Naive thymus-derived CD4-positive, alpha-beta T cell (primary cell): ENCODE measurements at regions not wholly inside any gene's neighbourhood (a gene's known extent, or its start where the extent isn't known, plus 50 kb on each side); places are given as distances from the start of the nearest gene placed in this dataset.

ENCODE experiments used
- ATAC-seq: fragments of 150-1000 bp; cut with Tn5 transposase; 2 replicates; pipeline ENCODE4 v1.10.0; 2021; ENCODE audit warnings: mild to moderate bottlenecking, moderate library complexity
- CTCF ChIA-PET: fragments of 350-600 bp; sonication (Branson Sonifier 250); formaldehyde crosslinking; loops from one replicate; lab custom pipeline; 2021; ENCODE audit warnings: antibody characterized with exemption; lab: Charles Lee
- POLR2A ChIA-PET: fragments of 350-600 bp; sonication (Branson Sonifier 250); formaldehyde crosslinking; loops from one replicate; lab custom pipeline; 2021; ENCODE audit warnings: antibody characterized with exemption, inconsistent platforms; lab: Charles Lee
- DNase-seq, 9 donors: peaks; one replicate each; pipeline versions ENCODE4 v3.0.0 to v3.0.0-alpha.2; 2020 to 2022; ENCODE audit warnings: mixed read lengths in 1 of 9
- H3K27ac ChIP-seq: one replicate; pipeline ENCODE4 v1.7.0; 2013; ENCODE audit warnings: mild to moderate bottlenecking, low read depth, low read length, moderate library complexity
- H3K27me3 ChIP-seq, 2 donors: one replicate each; pipeline ENCODE4 v1.7.0; 2013; ENCODE audit warnings: low read length in 2 of 2, mild to moderate bottlenecking in 2 of 2, moderate library complexity in 2 of 2; ENCODE audit not compliant: control insufficient read depth in 2 of 2, insufficient read depth in 2 of 2
- H3K36me3 ChIP-seq, 3 experiments: 1 replicate in 2 of 3; 2 replicates in 1 of 3; pipeline ENCODE4 v1.7.0; 2013; ENCODE audit warnings: low read length in 3 of 3, mild to moderate bottlenecking in 3 of 3, moderate library complexity in 1 of 3; ENCODE audit not compliant: insufficient read depth in 3 of 3, control insufficient read depth in 2 of 3
- H3K4me1 ChIP-seq, 2 donors: one replicate each; pipeline ENCODE4 v1.7.0; 2013; ENCODE audit warnings: low read length in 2 of 2, mild to moderate bottlenecking in 2 of 2, moderate library complexity in 1 of 2; ENCODE audit not compliant: control insufficient read depth in 2 of 2, insufficient read depth in 2 of 2
- H3K4me3 ChIP-seq: 2 replicates; pipeline ENCODE4 v1.7.0; 2013; ENCODE audit warnings: mild to moderate bottlenecking, low read length
- H3K9me3 ChIP-seq, 3 experiments: 1 replicate in 2 of 3; 2 replicates in 1 of 3; pipeline ENCODE4 v1.7.0; 2013; ENCODE audit warnings: low read length in 3 of 3; ENCODE audit not compliant: control insufficient read depth in 2 of 3
- H3K27ac Mint-ChIP-seq, 9 donors: one replicate each; pipeline ENCODE4 v1.8.0; 2020 to 2022; ENCODE audit warnings: mixed read lengths in 9 of 9, mild to moderate bottlenecking in 8 of 9, moderate library complexity in 5 of 9, inconsistent platforms in 2 of 9
- H3K27me3 Mint-ChIP-seq, 5 donors: one replicate each; pipeline ENCODE4 v1.8.0; 2021 to 2022; ENCODE audit warnings: mixed read lengths in 5 of 5, mild to moderate bottlenecking in 1 of 5
- H3K36me3 Mint-ChIP-seq, 5 donors: one replicate each; pipeline ENCODE4 v1.8.0; 2020 to 2022; ENCODE audit warnings: mixed read lengths in 5 of 5, mild to moderate bottlenecking in 3 of 5, inconsistent platforms in 1 of 5
- H3K4me1 Mint-ChIP-seq, 7 donors: one replicate each; pipeline ENCODE4 v1.8.0; 2020 to 2022; ENCODE audit warnings: mixed read lengths in 7 of 7, mild to moderate bottlenecking in 3 of 7, inconsistent platforms in 1 of 7
- H3K4me3 Mint-ChIP-seq, 10 donors: one replicate each; pipeline ENCODE4 v1.8.0; 2020 to 2022; ENCODE audit warnings: mild to moderate bottlenecking in 10 of 10, mixed read lengths in 10 of 10, moderate library complexity in 6 of 10, inconsistent platforms in 2 of 10
- H3K9me3 Mint-ChIP-seq, 11 donors: one replicate each; pipeline ENCODE4 v1.8.0; 2020 to 2022; ENCODE audit warnings: mixed read lengths in 11 of 11, mild to moderate bottlenecking in 4 of 11, inconsistent platforms in 1 of 11, moderate library complexity in 1 of 11
- intact Hi-C, 2 donors: fragments of 100-400 bp; cut with micrococcal nuclease; formaldehyde crosslinking; loops; one replicate each; pipeline ENCODE4 v1.15.1; 2023

GRCh38 chr4:33400504-33400903 is 2680.3 kb downstream of the PCDH7 start:
- no peak for DNase-seq
- Mint-ChIP-seq H3K9me3 (peaks cover 4 to 32% (median 13%) of the 10 kb centered on the region in 11 donors), H3K4me1 (no peaks in the 10 kb centered on the region), H3K4me3 (no peak overlapping the region), H3K27ac (no peak overlapping the region), H3K36me3 (no peaks in the 10 kb centered on the region), H3K27me3 (no peaks in the 10 kb centered on the region)
- intact Hi-C loops = no loop called here
- POLR2A ChIA-PET = no interaction called here
- no peaks in the 10 kb centered on the region for H3K9me3 ChIP-seq
- no peaks in the 10 kb centered on the region for H3K4me1 ChIP-seq
- CTCF ChIA-PET = no interaction called here
- no peak overlapping the region for H3K27ac ChIP-seq
- no peaks in the 10 kb centered on the region for H3K27me3 ChIP-seq
- no peak overlapping the region for H3K4me3 ChIP-seq
- no peak for ATAC-seq
- no peaks in the 10 kb centered on the region for H3K36me3 ChIP-seq

GRCh38 chr4:33407496-33407895 is 2687.3 kb downstream of the PCDH7 start:
- Mint-ChIP-seq H3K4me3 (no peak overlapping the region), H3K36me3 (no peaks in the 10 kb centered on the region), H3K4me1 (no peaks in the 10 kb centered on the region), H3K9me3 (peaks cover 0 to 33% (median 9%) of the 10 kb centered on the region in 11 donors), H3K27me3 (no peaks in the 10 kb centered on the region), H3K27ac (no peak overlapping the region)
- DNase-seq (no peak), ATAC-seq (no peak)
- Histone ChIP-seq H3K27ac (no peak overlapping the region), H3K36me3 (no peaks in the 10 kb centered on the region), H3K9me3 (no peaks in the 10 kb centered on the region), H3K27me3 (no peaks in the 10 kb centered on the region), H3K4me3 (no peak overlapping the region), H3K4me1 (no peaks in the 10 kb centered on the region)
- ChIA-PET CTCF (no interaction called here), POLR2A (no interaction called here)
- intact Hi-C loops = no loop called here

- ChIA-PET POLR2A (no interaction called here), CTCF (no interaction called here)
- Histone ChIP-seq H3K4me1 (no peaks in the 10 kb centered on the region), H3K4me3 (no peak overlapping the region), H3K36me3 (no peaks in the 10 kb centered on the region), H3K27me3 (no peaks in the 10 kb centered on the region), H3K9me3 (no peaks in the 10 kb centered on the region), H3K27ac (no peak overlapping the region)
- no peaks in the 10 kb centered on the region for H3K27me3 Mint-ChIP-seq
- H3K4me1 Mint-ChIP-seq = no peaks in the 10 kb centered on the region
- ATAC-seq (no peak), DNase-seq (no peak)
- H3K9me3 Mint-ChIP-seq = peaks cover 0 to 21% (median 6%) of the 10 kb centered on the region in 11 donors
- no peak overlapping the region for H3K4me3 Mint-ChIP-seq
- intact Hi-C loops = no loop called here
- H3K36me3 Mint-ChIP-seq = no peaks in the 10 kb centered on the region
- no peak overlapping the region for H3K27ac Mint-ChIP-seq
Measured at GRCh38 chr4:33411182-33411581, 2691.0 kb downstream of the PCDH7 start.

GRCh38 chr4:33421887-33422286 is 2701.7 kb downstream of the PCDH7 start:
- Histone ChIP-seq H3K36me3 (no peaks in the 10 kb centered on the region), H3K4me1 (no peaks in the 10 kb centered on the region), H3K9me3 (no peaks in the 10 kb centered on the region), H3K27ac (no peak overlapping the region), H3K4me3 (no peak overlapping the region), H3K27me3 (no peaks in the 10 kb centered on the region)
- ATAC-seq (no peak), DNase-seq (no peak)
- H3K27me3 Mint-ChIP-seq = no peaks in the 10 kb centered on the region
- H3K36me3 Mint-ChIP-seq = no peaks in the 10 kb centered on the region
- H3K4me1 Mint-ChIP-seq = no peaks in the 10 kb centered on the region
- intact Hi-C loops = no loop called here
- H3K27ac Mint-ChIP-seq = no peak overlapping the region
- ChIA-PET CTCF (no interaction called here), POLR2A (no interaction called here)
- no peak overlapping the region for H3K4me3 Mint-ChIP-seq
- peaks cover 0 to 24% (median 4%) of the 10 kb centered on the region in 11 donors for H3K9me3 Mint-ChIP-seq

GRCh38 chr4:33422656-33423055 is 2702.5 kb downstream of the PCDH7 start:
- no peak overlapping the region for H3K4me3 Mint-ChIP-seq
- no peaks in the 10 kb centered on the region for H3K27me3 Mint-ChIP-seq
- ATAC-seq (no peak), DNase-seq (no peak)
- no peak overlapping the region for H3K27ac Mint-ChIP-seq
- no peak overlapping the region for H3K27ac ChIP-seq
- H3K9me3 ChIP-seq = no peaks in the 10 kb centered on the region
- POLR2A ChIA-PET = no interaction called here
- CTCF ChIA-PET = no interaction called here
- H3K36me3 Mint-ChIP-seq = no peaks in the 10 kb centered on the region
- H3K36me3 ChIP-seq = no peaks in the 10 kb centered on the region
- H3K27me3 ChIP-seq = no peaks in the 10 kb centered on the region
- H3K4me1 Mint-ChIP-seq = no peaks in the 10 kb centered on the region
- H3K4me1 ChIP-seq = no peaks in the 10 kb centered on the region
- peaks cover 0 to 23% (median 5%) of the 10 kb centered on the region in 11 donors for H3K9me3 Mint-ChIP-seq
- H3K4me3 ChIP-seq = no peak overlapping the region
- intact Hi-C loops = no loop called here

- Mint-ChIP-seq H3K4me1 (no peaks in the 10 kb centered on the region), H3K27me3 (no peaks in the 10 kb centered on the region), H3K4me3 (no peak overlapping the region), H3K9me3 (peaks cover 0 to 16% (median 3%) of the 10 kb centered on the region in 11 donors), H3K36me3 (no peaks in the 10 kb centered on the region), H3K27ac (no peak overlapping the region)
- Histone ChIP-seq H3K27ac (no peak overlapping the region), H3K4me1 (no peaks in the 10 kb centered on the region), H3K27me3 (no peaks in the 10 kb centered on the region), H3K4me3 (no peak overlapping the region), H3K9me3 (no peaks in the 10 kb centered on the region), H3K36me3 (no peaks in the 10 kb centered on the region)
- ChIA-PET POLR2A (no interaction called here), CTCF (interaction anchor here (0.6 kb wide), 1 partner anchor 8 kb away, joined by 3 read pairs; no protein-coding TSS in a partner anchor)
- no peak for ATAC-seq
- DNase-seq = no peak
- intact Hi-C loops = no loop called here
Measured at GRCh38 chr4:33425936-33426335, 2705.8 kb downstream of the PCDH7 start.

GRCh38 chr4:33427676-33428075 is 2707.5 kb downstream of the PCDH7 start:
- Mint-ChIP-seq H3K36me3 (no peaks in the 10 kb centered on the region), H3K4me3 (no peak overlapping the region), H3K27ac (no peak overlapping the region), H3K4me1 (no peaks in the 10 kb centered on the region), H3K27me3 (no peaks in the 10 kb centered on the region), H3K9me3 (peaks cover 0 to 16% (median 3%) of the 10 kb centered on the region in 11 donors)
- H3K4me1 ChIP-seq = no peaks in the 10 kb centered on the region
- ChIA-PET POLR2A (no interaction called here), CTCF (no interaction called here)
- no peaks in the 10 kb centered on the region for H3K9me3 ChIP-seq
- no peak overlapping the region for H3K4me3 ChIP-seq
- no peak for ATAC-seq
- no peak for DNase-seq
- H3K36me3 ChIP-seq = no peaks in the 10 kb centered on the region
- intact Hi-C loops = no loop called here
- H3K27ac ChIP-seq = no peak overlapping the region
- no peaks in the 10 kb centered on the region for H3K27me3 ChIP-seq
